Glutamatergic neuron (in vitro differentiated cells): ENCODE measurements at regions not wholly inside any gene's neighbourhood (a gene's known extent, or its start where the extent isn't known, plus 50 kb on each side); places are given as distances from the start of the nearest gene placed in this dataset.

Experiments used
- DNase-seq: peaks from one replicate; pipeline ENCODE4 v3.0.0; 2022
- H3K27ac Mint-ChIP-seq: one replicate; pipeline ENCODE4 v1.8.0; 2020; ENCODE audit warnings: mild to moderate bottlenecking, mixed read lengths, inconsistent platforms; ENCODE audit not compliant: unreplicated experiment
- H3K27me3 Mint-ChIP-seq: one replicate; pipeline ENCODE4 v1.8.0; 2020; ENCODE audit warnings: mild to moderate bottlenecking, moderate library complexity, mixed read lengths, inconsistent platforms; ENCODE audit not compliant: unreplicated experiment
- H3K36me3 Mint-ChIP-seq: one replicate; pipeline ENCODE4 v1.8.0; 2020; ENCODE audit warnings: mild to moderate bottlenecking, mixed read lengths, inconsistent platforms; ENCODE audit not compliant: unreplicated experiment
- H3K4me1 Mint-ChIP-seq: one replicate; pipeline ENCODE4 v1.8.0; 2020; ENCODE audit warnings: mild to moderate bottlenecking, low read depth, mixed read lengths, inconsistent platforms; ENCODE audit not compliant: unreplicated experiment
- H3K4me3 Mint-ChIP-seq: one replicate; pipeline ENCODE4 v1.8.0; 2020; ENCODE audit warnings: mild to moderate bottlenecking, mixed read lengths, inconsistent platforms; ENCODE audit not compliant: unreplicated experiment
- H3K9me3 Mint-ChIP-seq: one replicate; pipeline ENCODE4 v1.8.0; 2020; ENCODE audit warnings: mild to moderate bottlenecking, moderate library complexity, mixed read lengths, inconsistent platforms; ENCODE audit not compliant: unreplicated experiment
- CTCF ChIP-seq: fragments of 200-600 bp; sonication (generic); IDR thresholded peaks from one replicate; pipeline ENCODE4 v1.5.0; 2021; ENCODE audit not compliant: partially characterized antibody, unreplicated experiment

GRCh38 chr6:148263961-148264360 lies 78.7 kb upstream of the SASH1 start:
- TF ChIP-seq CTCF = no peak
- Mint-ChIP-seq H3K27me3 (peaks cover 2% of the 10 kb centered on the region), H3K4me3 (no peak overlapping the region), H3K36me3 (peaks cover 2% of the 10 kb centered on the region), H3K4me1 (no peaks in the 10 kb centered on the region), H3K27ac (no peak overlapping the region), H3K9me3 (no peaks in the 10 kb centered on the region)
- DNase-seq = no peak

GRCh38 chr6:148265054-148265453 lies 77.6 kb upstream of the SASH1 start:
- H3K9me3 Mint-ChIP-seq = no peaks in the 10 kb centered on the region
- no peak for DNase-seq
- no peak overlapping the region for H3K4me3 Mint-ChIP-seq
- no peaks in the 10 kb centered on the region for H3K4me1 Mint-ChIP-seq
- peaks cover 2% of the 10 kb centered on the region for H3K27me3 Mint-ChIP-seq
- no peaks in the 10 kb centered on the region for H3K36me3 Mint-ChIP-seq
- no peak for TF ChIP-seq CTCF
- no peak overlapping the region for H3K27ac Mint-ChIP-seq

- H3K27me3 Mint-ChIP-seq = no peaks in the 10 kb centered on the region
- no peak for DNase-seq
- no peak for TF ChIP-seq CTCF
- H3K9me3 Mint-ChIP-seq = no peaks in the 10 kb centered on the region
- no peak overlapping the region for H3K27ac Mint-ChIP-seq
- no peak overlapping the region for H3K4me3 Mint-ChIP-seq
- no peaks in the 10 kb centered on the region for H3K36me3 Mint-ChIP-seq
- H3K4me1 Mint-ChIP-seq = no peaks in the 10 kb centered on the region
These were observed 73.3 kb upstream of the SASH1 start for GRCh38 chr6:148269386-148269785.

GRCh38 chr6:148271711-148272439 lies 70.8 kb upstream of the SASH1 start:
- H3K4me3 Mint-ChIP-seq = no peak overlapping the region
- no peak for TF ChIP-seq CTCF
- no peaks in the 10 kb centered on the region for H3K4me1 Mint-ChIP-seq
- no peaks in the 10 kb centered on the region for H3K36me3 Mint-ChIP-seq
- peaks cover 3% of the 10 kb centered on the region for H3K27me3 Mint-ChIP-seq
- DNase-seq = no peak
- H3K27ac Mint-ChIP-seq = no peak overlapping the region
- no peaks in the 10 kb centered on the region for H3K9me3 Mint-ChIP-seq

- TF ChIP-seq CTCF = no peak
- Mint-ChIP-seq H3K4me1 (no peaks in the 10 kb centered on the region), H3K4me3 (no peak overlapping the region), H3K27ac (no peak overlapping the region), H3K36me3 (no peaks in the 10 kb centered on the region), H3K9me3 (no peaks in the 10 kb centered on the region), H3K27me3 (peaks cover 3% of the 10 kb centered on the region)
- no peak for DNase-seq
These were observed 70.0 kb upstream of the SASH1 start for GRCh38 chr6:148272597-148272996.
